Fibroblast of lung (primary cell): ENCODE measurements at regions not wholly inside any gene's neighbourhood (a gene's known extent, or its start where the extent isn't known, plus 50 kb on each side); places are given as distances from the start of the nearest gene placed in this dataset.
"Not testable (repeated sequence)": the region's sequence is repeated elsewhere in the genome, so short reads cannot be mapped to it uniquely, and the experiment has no call there.

Source experiments
- DNase-seq, 2 donors: peaks; one replicate each; pipeline versions ENCODE4 v3.0.0 to v3.0.0-alpha.2; 2010; ENCODE audit warnings: low read depth in 2 of 2
- H2AFZ ChIP-seq: 2 replicates; pipeline ENCODE4 v1.5.1; 2012; ENCODE audit warnings: low read length, control low read depth, inconsistent platforms
- H3K27ac ChIP-seq: 2 replicates; pipeline ENCODE4 v1.5.1; 2011; ENCODE audit warnings: low read length, control low read depth; ENCODE audit not compliant: insufficient read depth
- H3K27me3 ChIP-seq: 2 replicates; pipeline ENCODE4 v1.5.1; 2011; ENCODE audit warnings: mild to moderate bottlenecking, low read length; ENCODE audit not compliant: control insufficient read depth, insufficient read depth
- H3K36me3 ChIP-seq: 2 replicates; pipeline ENCODE4 v1.5.1; 2011; ENCODE audit warnings: low read length; ENCODE audit not compliant: control insufficient read depth, insufficient read depth
- H3K4me1 ChIP-seq: 2 replicates; pipeline ENCODE4 v1.5.1; 2011; ENCODE audit warnings: low read length; ENCODE audit not compliant: control insufficient read depth, insufficient read depth; ENCODE audit errors: extremely low read depth
- H3K4me2 ChIP-seq: 2 replicates; pipeline ENCODE4 v1.5.1; 2011; ENCODE audit warnings: low read length, control low read depth; ENCODE audit not compliant: insufficient read depth; ENCODE audit errors: extremely low read depth
- H3K4me3 ChIP-seq, 4 experiments: fragments of 200-600 bp in 1 of 4; sonication (generic) in 1 of 4; replicated peaks in 1 of 4; 2 replicates each; pipeline ENCODE4 v1.5.1; 2011 to 2016; ENCODE audit warnings: low read length in 4 of 4, low read depth in 3 of 4, mild to moderate bottlenecking in 3 of 4, control low read depth in 2 of 4, inconsistent platforms in 1 of 4, mixed read lengths in 1 of 4; ENCODE audit not compliant: insufficient read depth in 1 of 4; ENCODE audit errors: control extremely low read depth in 1 of 4
- H3K79me2 ChIP-seq: 2 replicates; pipeline ENCODE4 v1.5.1; 2012; ENCODE audit warnings: mild to moderate bottlenecking, low read length, inconsistent platforms; ENCODE audit not compliant: control insufficient read depth, insufficient read depth
- H3K9ac ChIP-seq: 2 replicates; pipeline ENCODE4 v1.5.1; 2011; ENCODE audit warnings: mild to moderate bottlenecking, low read length, control low read depth; ENCODE audit not compliant: insufficient read depth
- H3K9me3 ChIP-seq: 2 replicates; pipeline ENCODE4 v1.5.1; 2012; ENCODE audit warnings: low read depth, low read length; ENCODE audit not compliant: control insufficient read depth, insufficient read depth
- H4K20me1 ChIP-seq: 2 replicates; pipeline ENCODE4 v1.5.1; 2011; ENCODE audit warnings: low read length; ENCODE audit not compliant: control insufficient read depth, insufficient read depth; ENCODE audit errors: extremely low read depth
- EZH2 ChIP-seq: IDR thresholded peaks from 2 replicates; pipeline ENCODE4 v1.5.1; 2012; ENCODE audit warnings: low read length, control low read depth, mild to moderate bottlenecking; ENCODE audit errors: missing control alignments
- TF ChIP-seq, protein P1 (sequence below), 2 donors: IDR thresholded peaks in 1 of 2; conservative IDR thresholded peaks in 1 of 2; 1 replicate in 1 of 2; 2 replicates in 1 of 2; pipeline ENCODE4 v1.5.1; 2011 to 2012; ENCODE audit warnings: low read length in 2 of 2, control low read depth in 1 of 2, inconsistent platforms in 1 of 2, low read depth in 1 of 2, mild to moderate bottlenecking in 1 of 2

DNA sequence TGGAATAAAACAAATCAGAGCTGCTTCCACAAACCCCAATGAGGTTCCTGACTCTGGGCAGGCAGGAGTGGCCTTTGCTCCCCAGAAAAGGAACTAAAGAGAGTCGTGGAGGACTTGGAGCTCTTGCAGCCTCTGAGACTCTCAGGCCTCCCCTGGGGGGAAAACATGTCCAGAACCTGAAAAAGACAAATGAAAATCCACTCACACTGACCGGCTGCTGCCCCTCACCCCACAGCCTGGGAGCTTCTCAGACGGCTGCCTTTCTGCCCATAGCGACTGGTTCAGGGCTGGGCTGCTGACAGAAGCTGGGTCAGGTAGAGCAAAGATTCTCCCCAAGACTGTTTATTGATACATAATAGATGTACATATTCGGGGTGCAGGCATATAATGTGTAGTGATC, 356.0 kb downstream of the ADGRD1 start:
- DNase-seq, result no peak
- H4K20me1 ChIP-seq, result no peaks in the 10 kb centered on the region
- H3K4me3 ChIP-seq, result no peak overlapping the region
- no peak overlapping the region for H3K4me2 ChIP-seq
- H2AFZ ChIP-seq, result no peak overlapping the region
- no peaks in the 10 kb centered on the region for H3K27me3 ChIP-seq
- H3K27ac ChIP-seq, result no peak overlapping the region
- TF ChIP-seq, protein P1, sequence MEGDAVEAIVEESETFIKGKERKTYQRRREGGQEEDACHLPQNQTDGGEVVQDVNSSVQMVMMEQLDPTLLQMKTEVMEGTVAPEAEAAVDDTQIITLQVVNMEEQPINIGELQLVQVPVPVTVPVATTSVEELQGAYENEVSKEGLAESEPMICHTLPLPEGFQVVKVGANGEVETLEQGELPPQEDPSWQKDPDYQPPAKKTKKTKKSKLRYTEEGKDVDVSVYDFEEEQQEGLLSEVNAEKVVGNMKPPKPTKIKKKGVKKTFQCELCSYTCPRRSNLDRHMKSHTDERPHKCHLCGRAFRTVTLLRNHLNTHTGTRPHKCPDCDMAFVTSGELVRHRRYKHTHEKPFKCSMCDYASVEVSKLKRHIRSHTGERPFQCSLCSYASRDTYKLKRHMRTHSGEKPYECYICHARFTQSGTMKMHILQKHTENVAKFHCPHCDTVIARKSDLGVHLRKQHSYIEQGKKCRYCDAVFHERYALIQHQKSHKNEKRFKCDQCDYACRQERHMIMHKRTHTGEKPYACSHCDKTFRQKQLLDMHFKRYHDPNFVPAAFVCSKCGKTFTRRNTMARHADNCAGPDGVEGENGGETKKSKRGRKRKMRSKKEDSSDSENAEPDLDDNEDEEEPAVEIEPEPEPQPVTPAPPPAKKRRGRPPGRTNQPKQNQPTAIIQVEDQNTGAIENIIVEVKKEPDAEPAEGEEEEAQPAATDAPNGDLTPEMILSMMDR (conservative IDR thresholded peaks at IDR 0.05 in 1 of 2, IDR thresholded peaks at IDR 0.05 in 1 of 2; ENCODE audit: low read depth in 1 of 2, low read length in 2 of 2), result no peak
- TF ChIP-seq EZH2, result no peak
- H3K79me2 ChIP-seq, result no peaks in the 10 kb centered on the region
- H3K9me3 ChIP-seq, result no peaks in the 10 kb centered on the region
- H3K36me3 ChIP-seq, result no peaks in the 10 kb centered on the region
- no peak overlapping the region for H3K9ac ChIP-seq
- no peaks in the 10 kb centered on the region for H3K4me1 ChIP-seq

GRCh38 chr12:131310227-131310969, 356.7 kb downstream of the ADGRD1 start:
- H3K36me3 ChIP-seq, H3K4me2 ChIP-seq, DNase-seq, H3K79me2 ChIP-seq, H3K27ac ChIP-seq, H2AFZ ChIP-seq, H4K20me1 ChIP-seq, H3K4me3 ChIP-seq, H3K27me3 ChIP-seq, H3K9ac ChIP-seq, H3K4me1 ChIP-seq, H3K9me3 ChIP-seq: not testable (repeated sequence)

- H3K9ac ChIP-seq, DNase-seq, H4K20me1 ChIP-seq, H3K36me3 ChIP-seq, H3K79me2 ChIP-seq, H3K4me3 ChIP-seq, H3K27ac ChIP-seq, H3K27me3 ChIP-seq, H3K4me2 ChIP-seq, H3K9me3 ChIP-seq, H3K4me1 ChIP-seq, H2AFZ ChIP-seq: not testable (repeated sequence)
Measured at GRCh38 chr12:131311279-131311722, 357.6 kb downstream of the ADGRD1 start.

DNA sequence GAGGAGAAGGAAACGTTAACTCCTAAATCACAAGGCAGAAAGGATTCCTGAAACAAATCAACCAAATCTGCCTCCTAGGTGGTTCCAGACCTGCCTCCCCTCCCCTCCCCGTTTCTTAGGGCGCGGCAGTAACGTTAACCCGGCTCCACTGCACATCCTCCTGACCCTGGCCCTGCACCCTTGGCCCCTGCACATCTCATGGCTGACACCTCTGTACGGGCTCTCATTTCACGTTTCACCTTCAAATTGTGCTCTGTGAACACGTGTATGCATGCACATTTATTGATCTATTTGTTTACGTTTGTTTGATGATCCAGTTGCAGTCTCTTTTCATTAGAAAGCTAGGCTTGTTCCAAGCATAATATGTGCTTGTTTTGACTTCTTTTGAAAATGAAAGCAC, 358.1 kb downstream of the ADGRD1 start:
- Histone ChIP-seq H3K27me3 (no peaks in the 10 kb centered on the region), H3K36me3 (no peaks in the 10 kb centered on the region), H3K27ac (no peak overlapping the region), H3K4me1 (no peaks in the 10 kb centered on the region), H3K79me2 (no peaks in the 10 kb centered on the region), H2AFZ (no peak overlapping the region), H3K4me2 (no peak overlapping the region), H3K9ac (no peak overlapping the region), H3K4me3 (no peak overlapping the region), H3K9me3 (no peaks in the 10 kb centered on the region), H4K20me1 (no peaks in the 10 kb centered on the region)
- TF ChIP-seq, protein P1 (conservative IDR thresholded peaks at IDR 0.05 in 1 of 2, IDR thresholded peaks at IDR 0.05 in 1 of 2; ENCODE audit: low read depth in 1 of 2, low read length in 2 of 2), result no peak
- TF ChIP-seq EZH2, result no peak
- no peak for DNase-seq

DNA sequence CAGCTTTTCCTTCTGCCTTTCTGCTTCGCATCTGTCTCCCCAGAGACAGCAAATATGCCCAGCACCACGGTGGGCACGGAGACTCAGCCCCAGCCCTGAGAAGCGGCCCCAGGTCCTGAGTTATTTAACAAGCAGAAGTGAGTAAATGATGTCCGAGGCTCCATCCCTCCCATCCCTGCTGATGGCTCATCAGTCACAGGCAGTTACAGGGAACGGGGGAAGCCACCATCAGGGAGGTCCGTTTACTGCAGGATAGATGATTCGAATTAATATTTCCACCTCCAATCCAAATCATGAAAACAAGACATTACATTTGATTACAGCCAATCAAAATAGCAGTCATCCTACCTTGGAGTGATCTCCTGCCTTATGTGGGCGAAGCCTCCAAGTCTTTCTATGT, 358.7 kb downstream of the ADGRD1 start:
- not testable (repeated sequence) for H2AFZ ChIP-seq, H3K4me3 ChIP-seq, H3K4me1 ChIP-seq, H3K79me2 ChIP-seq, H3K9me3 ChIP-seq, H3K36me3 ChIP-seq, H4K20me1 ChIP-seq, H3K27ac ChIP-seq, H3K9ac ChIP-seq, H3K4me2 ChIP-seq, H3K27me3 ChIP-seq, DNase-seq
